ENCODE measurements at regions not wholly inside any gene's neighbourhood (a gene's known extent, or its start where the extent isn't known, plus 50 kb on each side); places are given as distances from the start of the nearest gene placed in this dataset.

DNA sequence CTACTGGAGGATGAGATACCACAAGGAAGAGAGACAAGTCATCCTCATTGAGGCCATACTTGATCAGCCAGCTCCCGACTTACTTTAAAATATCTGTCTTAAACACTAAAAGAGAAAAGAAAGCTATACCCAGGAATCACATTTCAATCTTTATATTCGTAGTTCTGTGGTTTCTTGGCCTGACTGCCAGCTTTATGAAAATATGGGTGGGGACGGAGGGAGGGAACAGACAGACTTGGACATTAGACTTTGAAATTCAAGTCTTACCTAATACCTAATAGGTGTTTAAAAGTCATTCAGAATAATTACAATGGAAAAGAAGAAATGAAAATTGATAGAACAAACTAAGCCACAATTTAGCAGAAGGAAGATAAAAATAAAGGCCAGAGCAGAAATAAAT, 604.8 kb upstream of the RORB start:
- TF ChIP-seq POLR2A (IDR thresholded peaks at IDR 0.05; ENCODE audit: low read depth, low read length): no peak
- TF ChIP-seq, protein P1, sequence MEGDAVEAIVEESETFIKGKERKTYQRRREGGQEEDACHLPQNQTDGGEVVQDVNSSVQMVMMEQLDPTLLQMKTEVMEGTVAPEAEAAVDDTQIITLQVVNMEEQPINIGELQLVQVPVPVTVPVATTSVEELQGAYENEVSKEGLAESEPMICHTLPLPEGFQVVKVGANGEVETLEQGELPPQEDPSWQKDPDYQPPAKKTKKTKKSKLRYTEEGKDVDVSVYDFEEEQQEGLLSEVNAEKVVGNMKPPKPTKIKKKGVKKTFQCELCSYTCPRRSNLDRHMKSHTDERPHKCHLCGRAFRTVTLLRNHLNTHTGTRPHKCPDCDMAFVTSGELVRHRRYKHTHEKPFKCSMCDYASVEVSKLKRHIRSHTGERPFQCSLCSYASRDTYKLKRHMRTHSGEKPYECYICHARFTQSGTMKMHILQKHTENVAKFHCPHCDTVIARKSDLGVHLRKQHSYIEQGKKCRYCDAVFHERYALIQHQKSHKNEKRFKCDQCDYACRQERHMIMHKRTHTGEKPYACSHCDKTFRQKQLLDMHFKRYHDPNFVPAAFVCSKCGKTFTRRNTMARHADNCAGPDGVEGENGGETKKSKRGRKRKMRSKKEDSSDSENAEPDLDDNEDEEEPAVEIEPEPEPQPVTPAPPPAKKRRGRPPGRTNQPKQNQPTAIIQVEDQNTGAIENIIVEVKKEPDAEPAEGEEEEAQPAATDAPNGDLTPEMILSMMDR (conservative IDR thresholded peaks at IDR 0.05; ENCODE audit: low read depth, low read length): no peak
- no peak for TF ChIP-seq RFX5 (IDR thresholded peaks at IDR 0.05; ENCODE audit: low read depth, low read length)
- TF ChIP-seq BHLHE40 (IDR thresholded peaks at IDR 0.05; ENCODE audit: low read depth, low read length): no peak

Data from IMR-90 (cell line).